ENCODE measurements at regions not wholly inside any gene's neighbourhood (a gene's known extent, or its start where the extent isn't known, plus 50 kb on each side); places are given as distances from the start of the nearest gene placed in this dataset.

DNA sequence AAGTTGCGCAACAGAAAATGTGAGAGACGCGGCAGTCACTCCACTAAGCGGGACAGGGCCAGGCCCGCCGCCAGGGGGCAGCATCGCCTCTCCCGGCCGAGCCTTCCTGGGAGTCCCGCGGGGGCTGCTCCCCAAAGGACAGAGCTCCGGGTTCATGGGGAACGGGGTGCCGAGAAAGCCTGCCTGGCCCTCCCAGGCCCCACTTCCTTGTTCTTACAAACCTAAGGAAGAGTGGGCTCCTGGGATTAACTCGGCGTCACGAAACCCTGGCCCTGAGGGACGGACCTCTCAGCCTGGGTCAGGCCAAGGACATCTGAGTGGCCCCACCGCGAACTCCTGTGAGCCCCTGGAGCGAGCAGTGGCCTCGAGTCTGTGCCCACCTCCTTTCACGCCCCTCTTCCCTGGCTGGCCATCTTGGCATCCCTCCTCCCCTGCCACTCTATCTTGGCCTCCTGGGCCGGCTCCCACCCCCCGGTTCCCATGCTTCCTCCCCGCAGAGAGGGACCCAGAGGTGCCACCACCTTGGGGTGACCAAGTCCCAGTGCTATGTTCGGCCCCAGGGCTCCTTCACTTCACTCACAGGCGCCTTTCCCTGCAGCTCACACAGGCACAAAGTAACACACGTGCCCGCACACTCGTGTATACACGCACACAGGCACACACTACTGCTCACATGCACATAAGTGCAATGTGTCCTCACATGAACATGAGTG is 99.9 kb upstream of the FGF3 start:
- peak; percentile 79 for DNase-seq

- no peak for DNase-seq
These were observed 100.6 kb upstream of the FGF3 start for GRCh38 chr11:69919659-69920344.

GRCh38 chr11:69920345-69921127 is 101.3 kb upstream of the FGF3 start:
- no peak for DNase-seq

- no peak for DNase-seq
These were observed 102.2 kb upstream of the FGF3 start for GRCh38 chr11:69921128-69922014.

DNA sequence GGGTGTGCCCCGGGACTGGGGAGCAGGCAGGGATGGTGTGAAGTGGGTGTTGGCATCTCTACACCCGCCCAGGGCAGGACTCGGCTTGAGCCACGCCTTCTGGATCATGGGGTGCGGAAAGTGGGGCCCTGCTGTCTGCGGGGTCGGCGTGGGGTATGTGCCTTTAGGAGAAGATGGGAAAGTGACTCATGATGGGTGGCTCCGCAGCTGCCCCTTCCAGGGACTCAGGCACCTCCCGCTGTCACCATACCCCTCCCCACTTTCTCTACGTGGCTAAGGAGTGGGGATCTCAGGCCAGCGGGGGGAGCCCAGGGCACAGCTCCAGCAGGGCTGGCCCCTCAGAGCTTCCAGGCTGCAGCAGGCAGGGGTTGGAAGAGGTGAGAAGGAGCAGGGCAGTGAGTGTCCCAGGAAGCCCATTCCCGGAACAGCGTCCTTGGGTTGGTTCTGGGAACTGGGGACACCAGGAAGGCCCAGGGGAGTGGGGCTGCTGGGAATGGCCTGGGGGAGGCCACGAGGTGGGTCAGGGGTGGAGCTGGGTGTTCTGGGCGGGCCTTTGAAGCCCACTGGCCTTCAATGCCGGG is 102.9 kb upstream of the FGF3 start:
- no peak for DNase-seq

- no peak for DNase-seq
These were observed 103.4 kb upstream of the FGF3 start for GRCh38 chr11:69922596-69923111.

- DNase-seq: no peak
These were observed 104.0 kb upstream of the FGF3 start for GRCh38 chr11:69923196-69923595.

DNA sequence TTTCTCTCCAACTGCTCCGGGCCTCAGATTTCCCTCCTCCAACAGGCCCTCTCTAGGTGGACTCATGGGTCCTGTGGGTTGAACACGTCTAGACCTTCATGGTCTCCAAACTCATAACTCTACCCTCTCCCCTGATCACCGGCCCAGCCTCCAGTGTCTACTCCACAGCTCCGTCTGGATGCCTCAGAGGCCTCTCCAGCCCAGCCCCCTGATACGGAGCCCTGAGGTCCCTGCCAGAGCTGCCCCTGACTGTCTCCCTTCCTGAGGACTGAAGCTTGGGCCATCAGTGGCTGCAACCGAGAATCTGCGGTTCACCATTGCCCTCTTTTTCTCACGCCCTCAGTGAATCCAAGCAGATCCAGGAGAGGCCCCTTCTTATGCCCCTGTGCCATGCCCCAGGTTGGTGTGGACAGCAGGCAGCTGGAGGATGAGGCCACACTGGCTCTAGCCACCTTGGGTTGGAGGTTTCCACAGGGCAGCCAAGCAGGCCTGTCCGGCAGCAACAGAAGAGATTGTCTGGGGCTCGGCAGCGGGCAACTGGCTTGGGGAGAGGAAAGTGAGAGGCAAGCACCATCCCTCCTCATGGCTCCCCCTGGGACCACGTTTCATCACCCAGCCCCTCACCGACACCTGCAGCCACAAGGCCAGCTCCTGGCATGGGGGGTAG is 104.6 kb upstream of the FGF3 start:
- no peak for DNase-seq

- no peak for DNase-seq
These were observed 105.3 kb upstream of the FGF3 start for GRCh38 chr11:69924308-69925161.

- DNase-seq: no peak
These were observed 106.4 kb upstream of the FGF3 start for GRCh38 chr11:69925366-69926196.

DNA sequence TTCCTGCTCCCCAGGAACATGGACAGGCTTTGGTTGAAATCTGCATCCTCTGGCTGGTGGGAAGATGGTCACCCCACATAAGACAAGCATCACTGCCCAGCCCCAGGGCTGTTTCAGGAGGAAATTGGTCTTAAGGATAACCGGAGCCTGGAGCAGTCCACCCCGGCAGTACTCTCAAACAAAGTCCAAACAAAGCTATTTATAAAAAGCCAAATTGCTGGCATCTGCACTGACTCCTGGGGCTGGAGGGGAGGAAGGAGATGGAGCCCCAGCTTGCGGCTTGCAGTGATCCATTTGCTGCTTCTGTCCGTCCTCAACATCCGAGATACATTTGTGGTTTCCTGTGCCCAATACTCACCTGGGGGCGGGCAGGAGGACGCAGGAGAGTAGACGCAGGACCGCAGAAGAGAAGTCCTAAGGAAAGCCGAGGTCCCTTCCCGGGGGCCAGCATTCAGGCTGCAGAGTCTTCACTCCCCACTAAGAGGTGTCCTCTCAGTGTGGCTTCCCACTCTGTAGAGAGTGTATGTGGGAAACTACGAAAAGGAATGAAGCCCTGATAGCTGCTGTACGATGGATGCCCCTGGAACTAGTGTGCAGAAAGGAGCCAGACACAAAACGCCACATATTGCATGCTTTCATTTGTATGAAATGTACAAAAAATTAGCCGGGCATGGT is 107.3 kb upstream of the FGF3 start:
- DNase-seq: no peak

DNA sequence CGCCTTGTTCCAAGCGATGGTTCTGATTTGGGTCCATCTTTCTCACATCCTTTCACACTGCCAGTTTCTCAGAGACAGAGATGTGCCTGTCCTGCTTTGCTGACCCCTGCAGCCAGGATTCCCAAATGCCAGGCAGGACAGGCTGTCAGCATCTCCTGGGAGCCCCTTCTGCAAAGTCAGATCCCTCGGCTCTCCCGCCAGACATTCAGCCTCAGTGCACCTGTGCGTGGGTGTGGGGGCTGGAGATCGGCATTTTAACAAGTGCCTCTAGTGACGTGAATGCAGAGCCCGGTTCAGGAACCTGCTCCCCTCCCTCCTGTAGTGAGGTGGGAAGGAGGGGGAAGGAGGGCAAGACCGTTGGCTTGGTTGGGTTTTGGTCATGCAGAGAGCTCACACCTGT is 108.9 kb upstream of the FGF3 start:
- no peak for DNase-seq

DNA sequence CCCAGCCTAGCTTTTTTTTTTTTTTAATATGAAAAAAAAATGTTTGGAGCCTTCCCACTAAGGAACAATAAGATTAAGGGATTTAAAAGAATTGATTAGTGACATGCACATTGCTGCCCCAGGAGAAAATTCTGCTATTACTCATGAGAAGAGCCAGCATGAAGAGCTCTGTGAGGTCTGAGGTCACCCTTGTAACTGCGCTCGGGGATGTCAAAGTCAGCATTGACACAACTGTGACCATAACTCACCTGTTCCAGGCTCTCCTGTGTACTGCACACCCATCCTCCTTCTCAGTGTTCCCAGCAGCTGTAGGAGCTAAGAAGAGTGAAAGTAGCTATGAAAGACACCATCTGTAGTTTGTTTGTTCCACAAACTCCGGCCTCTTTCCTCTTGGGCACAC is 109.8 kb upstream of the FGF3 start:
- no peak for DNase-seq

DNA sequence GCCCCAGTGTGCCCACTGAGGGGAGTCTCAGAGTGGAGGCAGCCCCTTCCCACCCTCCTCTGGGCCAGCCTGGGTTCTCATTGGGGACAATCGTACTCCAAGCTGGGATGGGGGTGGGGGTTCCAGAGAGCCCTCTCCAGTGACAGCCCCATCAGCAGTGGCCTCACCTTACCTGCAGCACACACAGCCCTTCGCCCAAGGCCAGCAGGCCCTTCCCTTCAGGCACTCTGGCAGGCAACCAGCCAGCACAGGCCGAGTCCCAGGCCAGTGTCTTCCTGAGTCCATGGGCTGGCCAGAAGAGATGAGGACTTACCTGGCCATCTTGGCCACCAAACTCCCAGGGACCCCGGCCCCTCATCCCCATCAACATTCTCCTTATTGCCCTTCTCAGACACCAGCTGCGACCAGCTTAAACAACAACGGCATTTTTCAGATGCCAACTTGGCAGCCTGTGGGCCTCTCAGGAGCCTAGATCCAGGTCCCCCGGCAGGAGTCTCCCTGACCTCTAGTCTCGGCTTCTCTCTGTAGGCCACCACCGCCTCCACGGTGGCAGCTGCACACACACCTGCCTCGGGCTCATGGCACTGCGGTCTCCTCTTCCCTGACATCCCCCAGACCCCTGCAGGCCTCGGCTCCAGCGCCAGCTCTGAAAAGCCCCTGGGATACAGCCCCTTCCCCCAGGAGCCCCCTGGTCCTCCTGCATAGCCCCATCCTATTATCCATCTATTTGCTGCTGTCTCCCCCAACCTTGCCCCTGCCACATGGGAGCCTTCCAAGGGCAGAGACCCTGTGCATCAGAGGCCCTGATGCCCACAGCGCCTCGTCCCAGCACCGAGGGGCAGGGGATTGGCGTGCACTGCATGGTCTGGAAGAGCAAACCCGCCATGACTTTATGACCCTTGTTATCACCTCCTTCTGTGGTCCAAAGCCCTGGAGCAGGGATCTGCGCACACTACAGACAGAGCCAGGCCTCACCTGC is 111.2 kb upstream of the FGF3 start:
- no peak for DNase-seq

DNA sequence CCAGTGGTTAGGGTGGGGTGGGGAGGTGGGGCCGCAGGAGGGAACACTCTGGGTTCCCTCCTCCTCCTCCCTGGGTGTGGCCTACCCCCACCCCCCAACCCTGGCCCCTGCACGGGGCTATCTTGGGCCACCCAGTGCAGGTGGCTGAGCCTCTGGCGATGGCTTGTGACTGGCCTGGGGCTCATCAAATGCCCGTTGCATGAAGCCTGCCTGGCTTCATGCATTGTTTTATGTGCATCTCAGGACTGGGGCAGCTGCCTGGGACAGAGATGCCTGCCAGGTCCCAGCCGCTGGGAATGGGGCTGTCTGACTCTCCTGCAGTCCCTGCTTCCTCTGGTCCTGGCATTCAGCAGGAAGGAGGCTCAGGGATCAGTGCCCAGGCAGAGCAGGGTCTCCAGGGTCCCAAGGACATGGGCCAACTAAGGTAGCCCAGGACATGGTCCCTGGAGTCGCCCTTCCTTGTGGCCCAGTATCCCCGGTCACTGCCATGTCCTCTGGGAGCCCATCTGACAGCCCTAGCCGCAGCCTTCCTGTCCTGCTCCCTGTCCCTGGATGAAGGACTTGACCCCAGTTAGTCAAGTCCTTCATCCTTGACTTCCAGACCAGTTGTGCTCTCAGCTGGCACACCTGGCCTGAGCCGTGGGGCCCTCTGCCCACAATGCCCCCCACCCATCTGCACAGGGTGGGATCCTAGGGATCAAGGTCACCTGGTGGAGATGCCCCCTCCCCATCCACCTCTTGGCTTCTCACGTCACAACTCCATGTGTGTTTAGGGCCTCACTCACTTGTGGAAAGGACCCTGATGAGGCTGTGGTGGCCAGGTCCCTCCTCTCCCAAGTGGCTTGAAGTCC is 112.1 kb upstream of the FGF3 start:
- no peak for DNase-seq

GRCh38 chr11:69931994-69932910 is 113.0 kb upstream of the FGF3 start:
- no peak for DNase-seq

All from activated CD4-positive, alpha-beta T cell treated with anti-CD3 and anti-CD28 coated beads, Interleukin-2, amount 50 U/mL, for 48 hours (primary cell).